GM18502 (cell line): ENCODE measurements at regions not wholly inside any gene's neighbourhood (a gene's known extent, or its start where the extent isn't known, plus 50 kb on each side); places are given as distances from the start of the nearest gene placed in this dataset.
"Not testable (repeated sequence)": the region's sequence is repeated elsewhere in the genome, so short reads cannot be mapped to it uniquely, and the experiment has no call there.

ENCODE experiments used
- ATAC-seq: cut with Tn5 transposase; IDR thresholded peaks from one replicate; pipeline ENCODE4 v1.9.1; 2021; ENCODE audit warnings: mild to moderate bottlenecking; ENCODE audit not compliant: unreplicated experiment, poor library complexity

- ATAC-seq = no peak
Measured at GRCh38 chr13:101003566-101003965, 329.0 kb upstream of the TMTC4 start.

- no peak for ATAC-seq
Measured at GRCh38 chr13:100989392-100989791, 314.8 kb upstream of the TMTC4 start.

DNA sequence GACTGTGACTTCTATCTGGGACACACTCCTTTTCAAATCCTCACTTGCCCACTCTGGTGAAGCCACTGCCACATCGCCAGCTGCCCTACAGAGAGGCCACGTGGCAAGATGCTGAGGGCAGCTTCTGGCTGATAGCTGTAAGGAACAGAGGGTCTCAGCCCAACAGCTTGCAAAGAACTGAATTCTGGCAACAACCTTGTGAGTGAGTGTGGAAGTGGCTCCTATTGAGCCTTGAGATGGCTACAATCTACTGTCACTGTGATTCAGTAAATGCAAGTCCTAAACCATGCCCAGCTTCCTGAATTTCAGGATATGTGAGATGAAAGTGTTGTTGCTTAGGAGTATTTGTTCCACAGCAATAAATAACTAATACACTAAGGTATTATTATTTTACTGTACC, 314.3 kb upstream of the TMTC4 start:
- no peak for ATAC-seq

DNA sequence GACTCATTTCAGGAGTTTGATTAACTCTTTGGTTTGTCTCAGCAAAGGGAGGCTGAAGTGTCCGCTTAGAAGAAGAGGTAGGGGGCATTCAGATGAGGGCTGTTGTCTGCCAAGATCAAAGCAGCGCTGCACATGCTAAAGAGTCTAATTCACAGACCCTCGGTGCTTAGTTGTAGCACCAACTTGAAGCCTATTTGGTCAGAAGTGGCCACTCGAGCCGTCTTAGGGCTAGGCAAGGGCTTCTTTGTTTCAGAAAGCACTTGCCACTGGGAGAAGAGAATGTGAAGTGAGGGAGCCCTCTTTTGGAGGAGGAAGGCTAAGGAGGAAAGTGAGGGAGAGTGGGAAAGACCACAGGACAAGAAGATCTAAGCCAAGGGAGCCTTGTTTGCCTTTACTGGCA, 313.4 kb upstream of the TMTC4 start:
- ATAC-seq = no peak

DNA sequence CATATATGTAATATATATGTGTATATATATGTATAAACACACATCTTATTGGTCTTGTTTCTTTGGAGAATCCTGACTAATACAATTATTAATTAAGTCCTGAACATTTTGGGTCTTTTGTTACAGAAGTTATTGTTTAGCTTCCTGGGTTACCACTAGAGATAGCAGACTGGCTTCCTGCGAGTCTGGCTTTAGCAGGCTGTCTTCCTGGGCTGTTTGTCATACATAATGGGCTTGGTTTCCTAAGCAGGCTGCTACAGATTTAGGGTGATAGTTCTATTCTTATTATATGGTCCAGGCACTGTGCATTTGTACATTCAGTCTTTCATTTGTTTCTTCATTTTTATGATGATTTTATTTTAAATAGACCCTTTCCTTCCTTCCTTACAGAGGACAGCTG, 312.0 kb upstream of the TMTC4 start:
- no peak for ATAC-seq

DNA sequence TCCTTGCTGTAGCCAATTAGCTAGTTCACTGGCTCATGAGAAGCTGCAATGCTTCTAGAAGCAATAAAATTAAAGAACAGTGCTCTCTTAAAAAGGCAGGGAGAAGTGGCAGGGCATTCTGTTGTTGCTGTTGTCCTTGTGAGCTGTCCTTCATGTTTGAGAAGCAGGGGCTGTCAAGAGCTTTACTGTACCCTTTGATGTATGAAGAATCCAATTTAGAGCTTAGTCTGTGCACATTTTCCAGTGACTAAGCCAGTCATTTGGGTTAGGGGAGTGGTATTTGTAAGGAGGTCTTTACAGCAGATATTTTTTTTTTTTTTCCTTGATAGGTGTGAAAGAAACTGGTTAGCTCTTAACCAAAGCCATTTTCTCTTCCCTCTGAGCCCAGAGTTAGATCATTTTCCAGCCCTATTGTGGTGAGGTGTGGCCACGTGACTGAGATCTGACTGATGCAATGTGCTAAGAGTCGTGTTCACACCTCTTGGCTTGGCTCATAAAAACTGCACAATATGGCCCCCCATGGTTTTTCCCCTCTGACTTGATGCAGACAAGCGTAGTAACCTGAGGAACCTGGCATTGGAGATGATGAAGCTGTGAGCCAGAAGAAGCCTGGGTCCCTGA, 309.6 kb upstream of the TMTC4 start:
- no peak for ATAC-seq

- ATAC-seq = no peak
Measured at GRCh38 chr13:100983111-100983510, 308.5 kb upstream of the TMTC4 start.

- ATAC-seq = no peak
Measured at GRCh38 chr13:100980171-100980570, 305.6 kb upstream of the TMTC4 start.

- no peak for ATAC-seq
Measured at GRCh38 chr13:100977841-100978240, 303.2 kb upstream of the TMTC4 start.

- no peak for ATAC-seq
Measured at GRCh38 chr13:100976993-100977392, 302.4 kb upstream of the TMTC4 start.

DNA sequence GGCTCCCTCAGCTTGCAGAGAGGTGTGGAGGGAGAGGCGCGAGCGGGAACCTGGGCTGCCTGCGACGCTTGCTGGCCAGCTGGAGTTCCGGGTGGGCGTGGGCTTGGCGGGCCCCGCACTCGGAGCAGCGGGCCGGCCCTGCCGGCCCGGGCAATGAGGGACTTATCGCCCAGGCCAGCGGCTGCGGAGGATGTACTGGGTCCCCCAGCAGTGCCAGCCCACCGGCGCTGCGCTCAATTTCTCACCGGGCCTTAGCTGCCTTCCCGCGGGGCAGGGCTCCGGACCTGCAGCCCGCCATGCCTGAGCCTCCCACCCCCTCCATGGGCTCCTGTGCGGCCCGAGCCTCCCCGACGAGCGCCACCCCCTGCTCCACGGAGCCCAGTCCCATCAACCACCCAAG, 301.1 kb upstream of the TMTC4 start:
- not testable (repeated sequence) for ATAC-seq

DNA sequence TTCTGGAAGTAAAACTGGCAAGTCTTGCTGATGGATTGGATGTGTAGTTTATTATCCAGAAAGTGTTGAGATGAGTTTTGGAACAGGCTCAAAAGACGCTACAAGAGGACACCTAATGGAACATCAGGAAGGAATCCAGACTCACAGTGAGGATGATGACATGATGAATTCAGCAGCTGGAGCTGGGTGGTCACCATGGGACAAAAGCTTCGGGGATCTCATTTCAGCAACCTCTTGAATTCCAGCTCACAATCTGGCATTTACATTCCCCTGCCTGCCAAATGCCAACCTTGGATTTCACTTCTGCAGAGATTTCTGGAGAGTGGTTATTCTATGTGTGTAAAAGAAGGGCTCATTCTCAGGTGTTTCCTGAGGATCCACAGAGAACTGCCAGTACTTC, 288.0 kb upstream of the TMTC4 start:
- no peak for ATAC-seq

DNA sequence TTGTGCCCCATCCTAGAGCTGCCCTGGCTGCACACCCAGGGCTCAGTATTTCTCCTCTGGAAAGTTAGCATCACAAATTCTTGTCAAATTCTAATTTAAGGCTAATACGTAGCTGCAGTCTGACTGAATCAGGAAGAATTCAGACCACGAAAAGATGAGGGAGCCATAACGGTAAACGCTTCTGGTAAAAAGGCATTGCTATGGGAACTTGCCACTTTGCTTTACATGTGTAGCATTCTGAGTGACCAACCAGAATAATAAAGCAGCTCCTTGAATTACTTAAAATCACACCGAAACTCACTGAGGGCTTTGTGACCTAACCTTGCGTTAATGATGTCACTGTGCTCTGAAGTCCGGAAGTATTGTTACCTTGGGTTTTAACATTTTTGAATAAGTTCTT, 286.6 kb upstream of the TMTC4 start:
- ATAC-seq = no peak

DNA sequence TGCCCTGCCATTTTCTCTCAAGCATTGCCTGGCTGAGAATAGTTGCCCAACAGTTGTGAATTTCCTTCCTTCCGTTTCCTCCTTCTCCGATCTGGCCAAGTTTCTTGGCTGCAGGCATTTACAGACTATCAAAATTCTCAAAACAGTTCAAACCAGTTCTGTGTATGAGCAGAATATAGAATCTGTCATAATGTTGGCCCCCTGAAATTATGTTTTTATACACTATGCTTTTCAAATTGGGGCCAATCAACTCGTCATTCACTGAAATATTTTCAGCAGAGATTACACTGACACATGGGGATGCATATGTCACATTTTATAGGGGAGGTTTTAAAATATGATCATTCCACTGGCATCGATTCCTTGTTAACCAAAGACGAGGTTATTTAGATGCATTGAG, 284.2 kb upstream of the TMTC4 start:
- ATAC-seq = no peak

DNA sequence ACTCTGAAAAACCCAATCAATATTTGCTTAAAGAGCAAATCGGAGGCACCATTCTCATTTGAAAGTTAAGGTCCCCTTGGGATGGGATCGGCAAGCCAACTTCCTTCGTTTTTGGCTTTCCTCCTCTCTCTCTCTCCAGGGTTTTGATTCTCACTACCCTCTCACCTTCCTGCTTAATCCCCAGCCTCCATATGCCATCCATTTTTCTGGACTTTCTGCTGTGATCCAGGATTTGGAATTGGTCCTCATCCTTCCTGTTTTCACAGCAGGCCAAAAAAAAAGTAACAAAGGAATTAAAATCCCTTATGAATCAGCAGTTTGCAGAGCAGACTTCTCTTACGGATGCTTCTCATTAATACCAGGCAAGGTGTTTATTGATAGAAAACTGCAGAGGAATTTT, 283.1 kb upstream of the TMTC4 start:
- no peak for ATAC-seq

DNA sequence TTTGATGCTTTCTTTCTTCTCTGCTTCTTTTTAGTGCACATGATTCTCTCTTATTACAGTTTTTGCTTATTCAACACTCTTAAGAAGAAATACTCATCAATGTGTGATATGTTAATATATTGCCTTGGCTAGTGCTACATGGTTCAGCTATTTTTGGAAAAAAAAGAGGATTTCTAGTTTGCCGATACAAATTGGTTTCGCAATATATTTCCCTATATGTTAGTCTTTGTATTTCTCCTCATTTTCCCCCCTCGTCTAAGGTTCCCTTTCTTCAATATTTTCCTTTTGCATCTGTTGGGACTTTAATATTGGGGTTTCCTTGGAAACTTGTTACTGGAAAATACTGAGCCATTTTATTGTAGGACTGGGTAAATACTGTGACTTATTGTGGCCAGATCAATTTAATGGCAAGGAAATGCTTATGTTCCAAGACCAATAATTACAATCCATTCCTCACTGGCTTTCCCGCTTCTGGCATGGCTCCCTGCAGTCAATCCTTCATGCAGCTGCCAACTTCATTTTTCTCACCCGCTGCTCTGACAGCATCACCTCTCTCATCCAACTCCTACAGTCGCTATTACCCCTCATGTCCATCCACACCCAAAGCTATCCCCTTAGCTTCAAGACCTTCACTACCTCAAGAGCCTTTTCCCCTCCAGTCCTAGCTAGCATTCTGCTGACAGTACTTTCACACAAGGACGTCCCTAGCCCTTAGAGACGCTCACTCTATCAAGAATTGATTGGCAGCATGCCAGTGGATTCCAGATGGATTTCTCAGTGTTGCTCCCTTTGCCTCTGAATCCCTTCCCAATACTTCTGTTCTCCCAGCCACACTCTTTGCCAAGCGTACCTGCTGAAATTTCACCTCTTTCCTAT, 280.1 kb upstream of the TMTC4 start:
- no peak for ATAC-seq

DNA sequence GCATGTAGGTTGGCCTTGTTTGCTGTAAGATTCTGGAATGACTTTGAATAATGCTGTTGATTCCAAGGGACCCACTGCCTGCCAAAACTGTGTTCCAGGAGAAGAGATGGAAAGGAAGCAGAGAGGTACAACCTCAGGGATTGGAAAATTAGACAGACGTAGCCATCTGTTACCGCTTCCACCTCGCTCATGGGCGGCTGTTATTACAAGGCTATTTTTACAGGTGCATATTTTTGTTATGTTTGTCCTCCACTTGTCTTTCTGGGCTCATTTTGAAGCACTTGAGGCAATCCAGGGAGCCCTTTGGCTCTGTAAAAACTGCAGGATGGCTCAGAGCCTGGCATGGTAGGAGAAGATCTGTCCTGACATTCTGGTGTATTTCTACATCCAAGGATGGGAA, 276.4 kb upstream of the TMTC4 start:
- ATAC-seq = no peak

GRCh38 chr13:100948937-100949336, 274.3 kb upstream of the TMTC4 start:
- not testable (repeated sequence) for ATAC-seq

GRCh38 chr13:100946588-100946987, 272.0 kb upstream of the TMTC4 start:
- no peak for ATAC-seq

GRCh38 chr13:100944791-100945345, 270.3 kb upstream of the TMTC4 start:
- ATAC-seq = no peak

DNA sequence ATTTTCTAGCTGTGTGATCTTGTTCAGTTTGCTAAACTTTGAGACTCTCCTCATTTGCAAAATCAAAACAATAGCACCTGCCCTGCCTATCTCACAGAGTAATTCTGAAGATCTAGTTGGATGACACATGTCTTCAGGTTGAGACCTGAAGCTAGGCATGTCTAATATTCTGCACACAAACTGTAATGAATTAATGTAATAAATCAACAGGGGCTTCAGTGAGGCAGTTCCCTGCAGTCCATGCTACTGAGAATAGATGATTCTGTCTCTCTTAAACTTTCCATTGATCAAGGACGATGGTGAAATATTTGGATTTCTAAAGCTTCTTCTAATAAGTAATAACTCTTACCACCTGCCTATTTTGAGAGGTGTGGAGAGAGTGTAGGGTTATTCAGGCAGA, 268.1 kb upstream of the TMTC4 start:
- no peak for ATAC-seq
